GM23248 (cell line): ENCODE measurements at regions not wholly inside any gene's neighbourhood (a gene's known extent, or its start where the extent isn't known, plus 50 kb on each side); places are given as distances from the start of the nearest gene placed in this dataset.

Source experiments
- EZH2 ChIP-seq: fragments of 200-600 bp; sonication (generic); IDR thresholded peaks from 2 replicates; pipeline ENCODE4 v1.6.1; 2018; ENCODE audit warnings: antibody characterized with exemption, mild to moderate bottlenecking; ENCODE audit not compliant: insufficient read depth, poor library complexity, severe bottlenecking
- EZH2phosphoT487 ChIP-seq: fragments of 200-600 bp; sonication (generic); IDR thresholded peaks from 2 replicates; pipeline ENCODE4 v1.6.1; 2018; ENCODE audit warnings: antibody characterized with exemption, moderate library complexity, mild to moderate bottlenecking, low read depth; ENCODE audit not compliant: insufficient read depth

DNA sequence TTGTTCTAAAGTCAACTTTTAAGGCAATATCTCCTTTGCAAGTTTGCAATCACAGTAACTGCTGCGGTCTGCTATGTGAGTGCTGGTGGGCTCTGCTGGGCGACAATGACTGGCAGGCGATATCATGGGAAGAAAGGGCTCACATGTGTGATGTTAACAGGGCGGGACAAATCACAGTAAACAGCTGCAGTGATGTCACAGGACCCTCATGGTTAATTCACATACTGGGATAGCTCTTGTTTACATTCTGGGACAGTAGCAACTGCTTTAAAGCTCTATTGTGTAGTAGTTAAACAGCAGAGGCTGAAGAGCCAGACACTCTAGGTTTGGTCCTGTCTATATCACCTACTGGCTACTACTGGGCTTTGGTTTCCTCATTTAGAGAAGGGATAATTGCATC is 257.2 kb upstream of the ASIC2 start:
- TF ChIP-seq EZH2phosphoT487, result no peak
- no peak for TF ChIP-seq EZH2
